ENCODE measurements at regions not wholly inside any gene's neighbourhood (a gene's known extent, or its start where the extent isn't known, plus 50 kb on each side); places are given as distances from the start of the nearest gene placed in this dataset.

- Histone ChIP-seq H3K27me3 (no peaks in the 10 kb centered on the region), H3K36me3 (replicated peaks in 1 of 2) (no peaks in the 10 kb centered on the region), H3K9me3 (replicated peaks in 1 of 3) (no peaks in the 10 kb centered on the region), H3K4me1 (replicated peaks in 1 of 2) (no peaks in the 10 kb centered on the region), H3K4me3 (no peak overlapping the region), H3K27ac (no peak overlapping the region)
- WGBS, 4 donors: 60 to 92% (median 78%) methylated on average over 1 of the region's 1 CpG
- intact Hi-C loops (cut with DNase I): no loop called here
- no peak for DNase-seq
- TF ChIP-seq CTCF (IDR thresholded peaks at IDR 0.05) (no peak), POLR2A (IDR thresholded peaks at IDR 0.05) (no peak)
Measured at GRCh38 chr4:18401868-18402267, 380.3 kb upstream of the LCORL start.

- 72 to 85% (median 76%) methylated on average over 2 of the region's 2 CpGs for WGBS, 4 donors
- intact Hi-C loops (cut with DNase I): no loop called here
- TF ChIP-seq CTCF (IDR thresholded peaks at IDR 0.05) (no peak), POLR2A (IDR thresholded peaks at IDR 0.05) (no peak)
- Histone ChIP-seq H3K27me3 (no peaks in the 10 kb centered on the region), H3K4me3 (no peak overlapping the region), H3K9me3 (replicated peaks in 1 of 3) (no peaks in the 10 kb centered on the region), H3K36me3 (replicated peaks in 1 of 2) (no peaks in the 10 kb centered on the region), H3K4me1 (replicated peaks in 1 of 2) (no peaks in the 10 kb centered on the region), H3K27ac (no peak overlapping the region)
- DNase-seq: no peak
Measured at GRCh38 chr4:18401425-18401824, 379.9 kb upstream of the LCORL start.

GRCh38 chr4:18398661-18399060 lies 377.1 kb upstream of the LCORL start:
- H3K4me1 ChIP-seq (replicated peaks in 1 of 2): no peaks in the 10 kb centered on the region
- H3K27me3 ChIP-seq: no peaks in the 10 kb centered on the region
- no peaks in the 10 kb centered on the region for H3K9me3 ChIP-seq (replicated peaks in 1 of 3)
- H3K4me3 ChIP-seq: no peak overlapping the region
- 25 to 40% (median 35%) methylated on average over 5 of the region's 5 CpGs for WGBS, 4 donors
- intact Hi-C loops (cut with DNase I): no loop called here
- no peak for DNase-seq
- H3K36me3 ChIP-seq (replicated peaks in 1 of 2): no peaks in the 10 kb centered on the region
- TF ChIP-seq CTCF (IDR thresholded peaks at IDR 0.05) (no peak), POLR2A (IDR thresholded peaks at IDR 0.05) (no peak)
- no peak overlapping the region for H3K27ac ChIP-seq

- Histone ChIP-seq H3K4me1 (replicated peaks in 1 of 2) (no peaks in the 10 kb centered on the region), H3K36me3 (replicated peaks in 1 of 2) (no peaks in the 10 kb centered on the region), H3K4me3 (no peak overlapping the region), H3K27me3 (no peaks in the 10 kb centered on the region), H3K27ac (no peak overlapping the region), H3K9me3 (replicated peaks in 1 of 3) (no peaks in the 10 kb centered on the region)
- DNase-seq: no peak
- WGBS, 4 donors: 60 to 72% (median 68%) methylated on average over 5 of the region's 5 CpGs
- TF ChIP-seq CTCF (IDR thresholded peaks at IDR 0.05): no peak
- no peak for TF ChIP-seq POLR2A (IDR thresholded peaks at IDR 0.05)
- intact Hi-C loops (cut with DNase I): no loop called here
Measured at GRCh38 chr4:18397681-18398390, 376.3 kb upstream of the LCORL start.

Measured in adrenal gland (tissue), 9 donors.